ENCODE measurements at regions not wholly inside any gene's neighbourhood (a gene's known extent, or its start where the extent isn't known, plus 50 kb on each side); places are given as distances from the start of the nearest gene placed in this dataset.

GRCh38 chr2:146267093-146267492, 1577.7 kb upstream of the ACVR2A start:
- Histone ChIP-seq H3K9me3 (no peaks in the 10 kb centered on the region), H3K36me3 (no peaks in the 10 kb centered on the region), H3K4me1 (no peaks in the 10 kb centered on the region), H3K27ac (no peak overlapping the region), H3K27me3 (no peaks in the 10 kb centered on the region), H3K4me3 (no peak overlapping the region)
- TF ChIP-seq CTCF (IDR thresholded peaks at IDR 0.05): no peak
- TF ChIP-seq POLR2A (IDR thresholded peaks at IDR 0.05): no peak
- no peak for DNase-seq

DNA sequence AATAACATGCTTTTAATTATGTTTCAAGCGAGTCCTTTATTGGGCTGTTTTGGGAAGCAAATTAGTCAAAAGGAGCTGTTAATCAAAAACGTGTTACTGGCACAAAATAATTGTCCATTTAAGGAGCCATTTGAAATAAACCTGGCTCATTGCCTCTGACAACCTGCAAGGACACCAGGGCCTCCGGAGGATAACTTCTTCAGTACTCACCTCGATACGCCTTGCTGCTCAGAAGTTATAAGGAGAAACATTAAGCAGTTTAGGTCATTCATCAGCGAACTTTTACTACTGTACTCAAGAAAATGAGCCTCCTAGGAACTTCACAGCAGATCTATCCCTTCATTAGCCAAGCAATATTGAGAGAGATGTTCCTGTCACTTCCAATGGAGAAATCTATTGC, 1579.2 kb upstream of the ACVR2A start:
- H3K4me1 ChIP-seq: no peaks in the 10 kb centered on the region
- TF ChIP-seq CTCF (IDR thresholded peaks at IDR 0.05): no peak
- TF ChIP-seq POLR2A (IDR thresholded peaks at IDR 0.05): no peak
- no peak overlapping the region for H3K4me3 ChIP-seq
- H3K27me3 ChIP-seq: no peaks in the 10 kb centered on the region
- no peaks in the 10 kb centered on the region for H3K36me3 ChIP-seq
- no peaks in the 10 kb centered on the region for H3K9me3 ChIP-seq
- DNase-seq: no peak
- H3K27ac ChIP-seq: no peak overlapping the region

DNA sequence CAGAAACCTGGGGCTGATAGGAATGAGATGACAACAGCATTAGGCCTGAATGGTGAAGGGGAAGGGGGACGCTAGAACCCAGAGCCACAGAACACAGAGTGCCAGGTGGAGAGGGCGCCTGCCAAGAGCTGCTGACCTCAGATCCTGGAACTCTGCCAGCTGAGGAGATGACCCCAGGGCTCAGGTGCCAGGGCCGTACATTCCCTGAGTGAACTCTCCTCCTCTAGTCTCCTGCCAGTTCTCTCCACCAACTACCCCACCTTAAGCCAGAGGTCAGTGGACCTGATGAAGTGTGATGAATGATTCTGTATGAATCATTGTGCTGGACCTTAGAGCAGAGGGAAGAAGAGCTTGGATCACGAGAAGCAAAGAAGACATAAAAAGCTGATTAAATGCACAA, 1582.2 kb upstream of the ACVR2A start:
- DNase-seq: no peak
- no peak for TF ChIP-seq CTCF (IDR thresholded peaks at IDR 0.05)
- TF ChIP-seq POLR2A (IDR thresholded peaks at IDR 0.05): no peak
- Histone ChIP-seq H3K27ac (no peak overlapping the region), H3K9me3 (no peaks in the 10 kb centered on the region), H3K36me3 (no peaks in the 10 kb centered on the region), H3K4me3 (no peak overlapping the region), H3K4me1 (no peaks in the 10 kb centered on the region), H3K27me3 (no peaks in the 10 kb centered on the region)

DNA sequence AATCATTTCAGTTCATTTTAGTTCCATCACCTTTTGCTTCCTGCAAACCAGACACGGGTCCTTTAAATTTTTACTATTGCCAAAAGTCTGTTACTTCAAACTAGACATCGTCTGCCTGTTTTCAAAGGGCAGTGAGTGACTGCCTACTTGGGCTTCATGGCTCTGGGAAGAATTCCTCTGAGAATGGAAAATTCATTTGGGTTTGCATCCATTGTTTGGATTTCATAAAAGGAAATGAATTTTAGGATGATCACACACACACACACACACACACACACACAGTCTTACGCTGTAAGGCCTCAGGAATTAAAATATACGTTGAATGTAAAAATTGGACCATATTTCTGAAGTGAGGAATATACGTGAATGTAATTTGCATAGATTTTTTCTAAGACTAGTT, 1584.3 kb upstream of the ACVR2A start:
- Histone ChIP-seq H3K27me3 (no peaks in the 10 kb centered on the region), H3K36me3 (no peaks in the 10 kb centered on the region), H3K27ac (no peak overlapping the region), H3K4me3 (no peak overlapping the region), H3K9me3 (no peaks in the 10 kb centered on the region), H3K4me1 (no peaks in the 10 kb centered on the region)
- no peak for DNase-seq
- TF ChIP-seq POLR2A (IDR thresholded peaks at IDR 0.05) (no peak), CTCF (IDR thresholded peaks at IDR 0.05) (no peak)

- Histone ChIP-seq H3K27ac (no peak overlapping the region), H3K27me3 (no peaks in the 10 kb centered on the region), H3K36me3 (no peaks in the 10 kb centered on the region), H3K4me1 (no peaks in the 10 kb centered on the region), H3K4me3 (no peak overlapping the region), H3K9me3 (no peaks in the 10 kb centered on the region)
- DNase-seq: no peak
- no peak for TF ChIP-seq POLR2A (IDR thresholded peaks at IDR 0.05)
- TF ChIP-seq CTCF (IDR thresholded peaks at IDR 0.05): no peak
Measured at GRCh38 chr2:146259816-146260215, 1585.0 kb upstream of the ACVR2A start.

DNA sequence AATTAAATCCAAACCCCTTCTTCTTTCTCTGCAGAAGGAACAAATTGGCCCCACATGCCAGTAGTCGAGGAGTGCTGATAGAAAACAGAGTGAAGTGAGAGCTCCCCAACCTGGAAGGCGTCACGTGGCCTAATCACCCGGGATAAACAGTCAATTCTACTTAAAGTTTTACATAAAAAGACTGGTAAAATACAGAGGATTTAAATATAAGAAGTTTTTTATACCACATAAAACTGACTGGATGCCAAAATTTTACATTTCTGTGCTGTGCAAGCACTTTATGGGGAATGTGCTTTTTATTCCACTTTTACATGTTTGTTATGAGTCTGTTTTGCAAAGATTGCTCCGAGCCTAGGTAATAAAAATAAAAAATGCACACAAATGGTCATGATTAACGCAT, 1586.8 kb upstream of the ACVR2A start:
- TF ChIP-seq CTCF (IDR thresholded peaks at IDR 0.05) (no peak), POLR2A (IDR thresholded peaks at IDR 0.05) (no peak)

More for the DNA sequence above, 1586.8 kb upstream of the ACVR2A start:
- Histone ChIP-seq H3K4me3 (no peak overlapping the region), H3K4me1 (no peaks in the 10 kb centered on the region), H3K27me3 (no peaks in the 10 kb centered on the region), H3K9me3 (no peaks in the 10 kb centered on the region), H3K36me3 (no peaks in the 10 kb centered on the region), H3K27ac (no peak overlapping the region)
- DNase-seq: no peak

Data from Peyer's patch (tissue), 4 donors.